Fibroblast of skin of back (primary cell): ENCODE measurements at regions not wholly inside any gene's neighbourhood (a gene's known extent, or its start where the extent isn't known, plus 50 kb on each side); places are given as distances from the start of the nearest gene placed in this dataset.

Experiments
- DNase-seq: peaks from one replicate; pipeline ENCODE4 v3.0.0-alpha.2; 2013

DNA sequence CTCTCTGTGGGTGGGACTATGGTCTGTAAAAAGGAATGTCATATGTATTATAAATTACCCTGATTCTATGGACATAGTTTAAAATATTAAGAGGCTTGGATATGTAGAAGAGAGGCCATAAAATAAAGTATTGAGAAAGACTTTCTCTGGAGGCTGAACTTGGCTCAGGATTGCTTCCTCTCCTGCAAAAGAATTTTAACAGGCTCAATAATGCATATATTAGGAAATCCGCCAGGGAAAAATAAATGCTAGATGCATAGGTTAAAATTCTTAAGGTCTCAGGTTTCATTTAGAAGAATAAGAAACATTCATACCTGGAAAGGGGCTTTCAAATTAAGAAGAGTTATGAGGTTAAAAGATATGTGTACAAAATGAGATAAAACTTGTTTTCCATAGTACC is 424.3 kb downstream of the ARAP2 start:
- DNase-seq = no peak

DNA sequence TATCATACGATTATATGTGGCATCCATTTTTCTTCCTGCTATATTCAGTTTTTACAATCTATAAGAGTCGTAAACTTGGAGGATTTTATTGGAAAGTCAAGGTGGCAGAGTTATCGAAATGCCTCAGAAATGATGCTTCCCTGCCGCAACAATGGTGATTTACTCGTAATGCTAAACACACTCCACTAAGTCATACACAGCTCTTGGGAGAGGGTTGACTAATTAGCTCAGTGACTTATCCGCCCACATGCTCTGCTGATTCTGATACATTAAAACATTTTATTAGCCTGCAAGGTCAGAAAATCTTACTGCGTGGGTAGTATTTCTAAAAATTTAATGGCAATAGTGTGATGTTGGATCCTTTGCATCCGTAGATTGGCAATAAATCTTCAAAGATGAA is 420.1 kb downstream of the ARAP2 start:
- no peak for DNase-seq

GRCh38 chr4:35835893-35836292 is 408.4 kb downstream of the ARAP2 start:
- no peak for DNase-seq

GRCh38 chr4:35836596-35836995 is 407.7 kb downstream of the ARAP2 start:
- no peak for DNase-seq

- DNase-seq = no peak
These were observed 377.3 kb downstream of the ARAP2 start for GRCh38 chr4:35867057-35867456.

DNA sequence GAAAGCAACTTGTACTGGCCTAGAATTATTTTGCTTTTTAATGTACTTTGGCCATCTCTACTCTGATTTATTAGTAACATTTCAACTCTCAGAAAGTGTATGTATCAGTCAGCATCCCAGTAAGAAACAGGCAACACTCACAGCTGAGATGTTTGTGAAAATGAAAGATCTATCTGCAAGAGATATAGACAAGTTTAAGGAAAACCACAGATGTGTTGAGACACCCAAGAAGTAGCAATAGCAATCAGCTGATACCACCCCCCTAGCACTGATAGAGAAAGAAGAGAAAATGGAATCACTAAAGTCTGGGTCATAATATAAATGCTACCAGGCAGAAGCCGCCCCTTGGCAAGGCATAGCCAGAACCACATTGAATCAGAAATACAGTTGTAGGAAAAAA is 372.0 kb downstream of the ARAP2 start:
- no peak for DNase-seq

DNA sequence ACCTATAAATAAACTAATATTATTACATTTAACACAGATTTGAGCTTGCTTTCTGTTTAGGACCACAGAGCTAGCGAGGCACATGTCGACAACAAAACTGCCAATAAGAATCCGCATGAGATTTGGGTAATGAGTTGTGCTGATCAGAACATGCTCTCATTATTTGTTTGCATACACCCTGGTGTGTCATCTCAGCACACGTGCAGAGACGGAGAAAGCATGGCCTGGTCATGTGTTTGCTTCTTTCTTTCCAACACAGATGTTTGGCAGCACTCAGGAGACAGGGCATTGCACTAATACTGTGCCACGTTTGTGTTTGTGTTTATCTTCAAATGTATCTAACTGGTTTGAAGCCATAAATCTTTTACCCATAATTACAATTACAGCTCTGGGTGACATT is 364.8 kb downstream of the ARAP2 start:
- no peak for DNase-seq

- no peak for DNase-seq
These were observed 361.2 kb downstream of the ARAP2 start for GRCh38 chr4:35883108-35883507.

- no peak for DNase-seq
These were observed 359.4 kb downstream of the ARAP2 start for GRCh38 chr4:35884714-35885480.

- no peak for DNase-seq
These were observed 346.5 kb downstream of the ARAP2 start for GRCh38 chr4:35897808-35898207.

DNA sequence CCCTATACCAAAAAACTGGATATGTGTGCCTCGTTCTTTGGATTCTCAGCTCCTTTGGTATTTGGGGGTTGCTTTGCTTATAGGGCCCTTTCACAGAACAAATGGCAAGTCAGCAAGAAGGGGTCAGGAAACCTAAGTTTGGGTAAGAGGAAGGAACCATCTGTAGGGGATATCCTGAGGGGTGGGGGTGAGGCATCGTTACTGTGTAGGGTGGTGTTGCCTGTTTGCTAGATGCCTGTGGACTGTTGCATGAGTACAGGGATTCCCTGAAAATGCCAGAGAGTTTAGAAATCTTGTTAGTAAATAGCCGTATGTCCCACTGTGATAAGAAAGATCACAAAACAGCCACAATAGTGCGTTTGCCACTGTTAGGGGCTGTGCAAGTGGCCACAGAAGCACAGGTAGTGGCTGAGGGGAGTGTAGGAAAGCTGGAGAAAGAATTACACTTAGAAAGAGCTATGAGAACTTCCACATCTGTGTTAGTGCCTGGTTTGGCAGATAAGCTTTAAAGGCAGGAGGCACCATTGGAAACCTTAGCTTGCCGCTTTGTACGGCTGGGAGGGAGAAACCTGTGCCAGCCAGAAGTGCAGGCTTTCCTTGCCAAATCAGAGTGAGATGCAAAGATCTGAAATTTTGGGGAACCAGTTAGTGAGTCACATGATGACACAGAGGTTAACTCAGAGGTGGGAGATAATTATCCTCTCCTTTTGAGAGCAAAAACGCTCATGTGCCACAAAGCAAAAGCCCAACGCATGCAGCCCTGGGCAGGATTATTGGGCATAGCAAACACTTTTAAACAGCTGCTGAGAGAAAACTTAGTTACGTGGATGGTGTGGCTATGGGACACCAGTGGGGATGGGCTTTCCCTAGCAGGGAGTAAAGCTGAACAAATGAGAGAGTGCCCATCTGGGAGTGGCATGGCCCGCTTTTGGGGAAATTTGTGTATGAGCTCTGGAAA is 343.7 kb downstream of the ARAP2 start:
- no peak for DNase-seq

- DNase-seq = no peak
These were observed 332.1 kb downstream of the ARAP2 start for GRCh38 chr4:35912174-35912573.

- no peak for DNase-seq
These were observed 325.8 kb downstream of the ARAP2 start for GRCh38 chr4:35918491-35918977.

- no peak for DNase-seq
These were observed 318.5 kb downstream of the ARAP2 start for GRCh38 chr4:35925806-35926205.

GRCh38 chr4:35926788-35927187 is 317.5 kb downstream of the ARAP2 start:
- no peak for DNase-seq

DNA sequence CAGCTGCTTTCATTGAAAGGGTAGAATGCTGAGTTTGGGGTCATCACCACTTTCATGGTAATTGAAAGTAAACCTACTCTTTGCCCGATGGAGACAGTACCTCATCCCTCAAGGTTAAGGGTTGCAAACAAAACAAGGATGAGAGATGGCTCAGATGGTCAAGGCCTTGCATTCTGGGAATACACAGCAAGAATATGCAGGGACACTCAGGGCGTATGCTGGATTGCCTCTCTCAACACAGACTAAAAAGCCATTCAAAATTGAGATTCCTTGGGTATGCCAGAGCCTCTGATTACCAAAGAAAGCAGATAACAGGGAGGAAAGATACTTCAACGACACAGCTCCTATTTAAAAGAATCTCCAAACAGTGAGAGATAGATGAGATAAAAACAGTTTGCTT is 310.4 kb downstream of the ARAP2 start:
- DNase-seq = no peak

GRCh38 chr4:35934320-35934981 is 309.9 kb downstream of the ARAP2 start:
- peak; percentile 32 for DNase-seq

GRCh38 chr4:35938936-35939335 is 305.4 kb downstream of the ARAP2 start:
- no peak for DNase-seq

DNA sequence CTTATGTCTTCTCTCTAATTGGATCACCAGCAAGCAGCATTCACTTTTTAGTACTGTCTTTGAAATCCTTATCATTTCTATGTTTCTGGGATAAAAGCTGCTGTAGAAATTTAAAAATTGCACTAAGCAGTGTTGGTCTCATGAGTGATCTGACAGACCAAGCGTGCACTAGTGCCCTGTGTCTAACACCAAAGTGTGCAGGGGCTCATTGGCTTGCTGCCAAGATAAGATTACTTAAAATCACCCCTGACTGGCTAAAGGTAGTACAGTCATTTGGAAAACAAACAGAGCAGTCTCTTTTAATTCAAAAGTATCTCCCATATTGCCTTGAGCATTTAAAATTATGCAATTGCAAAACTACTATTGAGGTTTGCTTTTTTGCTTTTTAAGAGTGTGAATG is 304.6 kb downstream of the ARAP2 start:
- no peak for DNase-seq

DNA sequence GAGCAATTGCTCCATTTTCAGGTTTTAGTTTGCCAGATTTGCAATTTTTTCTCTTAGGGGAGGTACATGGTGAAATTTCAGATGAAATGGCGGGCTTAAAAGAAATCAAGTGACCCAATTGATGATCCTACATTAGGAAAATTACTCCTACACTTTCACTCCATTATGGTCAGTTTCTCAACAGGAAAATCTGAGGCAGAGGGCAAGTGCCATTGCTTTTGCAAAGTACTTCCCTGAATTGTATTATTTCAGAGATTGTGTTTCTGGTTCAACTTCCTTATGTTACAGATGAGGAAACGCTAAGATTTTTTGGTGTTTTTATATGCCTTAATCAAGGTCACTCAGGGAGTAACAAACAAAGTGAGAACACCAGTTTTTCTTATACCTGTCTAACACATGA is 302.2 kb downstream of the ARAP2 start:
- DNase-seq = no peak

- no peak for DNase-seq
These were observed 300.7 kb downstream of the ARAP2 start for GRCh38 chr4:35943606-35944005.

DNA sequence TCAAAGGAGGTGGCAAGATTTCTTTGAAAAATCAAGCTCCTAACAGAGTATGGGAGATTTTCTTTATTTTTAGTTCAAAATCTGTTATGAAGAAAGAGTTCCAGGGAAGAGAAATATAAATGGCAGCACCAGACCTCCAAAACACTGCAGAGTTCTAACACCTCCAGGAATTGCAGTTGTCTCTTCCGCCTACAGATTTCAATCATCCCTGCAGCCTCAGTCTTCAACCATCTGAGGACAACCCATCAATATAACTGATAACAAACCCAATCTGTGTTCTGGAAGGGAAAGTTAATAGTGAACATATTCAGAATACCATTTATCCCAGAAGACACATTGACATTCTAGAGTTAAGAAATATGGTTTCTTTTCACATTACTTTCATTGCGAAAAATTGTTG is 296.1 kb downstream of the ARAP2 start:
- no peak for DNase-seq

DNA sequence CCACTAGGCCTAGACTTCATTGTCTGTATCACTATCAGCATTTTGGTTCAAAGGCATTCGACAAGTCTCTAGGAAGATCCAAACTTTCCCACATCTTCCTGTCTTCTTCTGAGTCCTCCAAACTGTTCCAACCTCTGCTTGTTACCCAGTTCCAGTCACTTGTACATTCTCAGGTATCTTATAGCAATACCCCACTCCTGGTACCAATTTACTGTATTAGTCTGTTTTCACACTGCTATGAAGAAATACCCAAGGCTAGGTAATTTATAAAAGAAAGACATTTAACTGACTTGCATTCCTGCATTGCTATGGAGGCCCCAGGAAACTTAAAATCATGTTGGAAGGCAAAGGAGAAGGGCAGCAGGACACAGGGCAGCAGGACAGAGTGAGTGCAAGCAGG is 293.9 kb downstream of the ARAP2 start:
- DNase-seq = no peak
